ENCODE measurements at regions not wholly inside any gene's neighbourhood (a gene's known extent, or its start where the extent isn't known, plus 50 kb on each side); places are given as distances from the start of the nearest gene placed in this dataset.

- TF ChIP-seq CTCF (IDR thresholded peaks at IDR 0.05; ENCODE audit: low read depth, low read length): no peak
- TF ChIP-seq MAX (IDR thresholded peaks at IDR 0.05; ENCODE audit: low read depth, low read length): no peak
- TF ChIP-seq POLR2A (IDR thresholded peaks at IDR 0.05; ENCODE audit: extremely low read depth, insufficient read length): no peak
- TF ChIP-seq MYC (IDR thresholded peaks at IDR 0.05; ENCODE audit: low read depth, low read length): no peak
Measured at GRCh38 chr13:50679321-50679720, 164.2 kb downstream of the DLEU7 start.
